Tibial artery (tissue), 4 donors: ENCODE measurements at regions not wholly inside any gene's neighbourhood (a gene's known extent, or its start where the extent isn't known, plus 50 kb on each side); places are given as distances from the start of the nearest gene placed in this dataset.

Experiments used
- DNase-seq, 2 donors: peaks; one replicate each; pipeline ENCODE4 v3.0.0-alpha.2; 2019
- H3K27ac ChIP-seq, 2 donors: fragments of 200-600 bp; sonication (generic) in 1 of 2; 1 replicate in 1 of 2; 2 replicates in 1 of 2; pipeline ENCODE4 v1.5.1; 2018 to 2019; ENCODE audit warnings: mild to moderate bottlenecking in 1 of 2
- H3K27me3 ChIP-seq, 2 donors: fragments of 200-600 bp; sonication (generic) in 1 of 2; one replicate each; pipeline versions ENCODE4 v1.5.1 to v1.6.0; 2016 to 2019
- H3K36me3 ChIP-seq, 3 donors: fragments of 200-600 bp; sonication (generic) in 2 of 3; one replicate each; pipeline ENCODE4 v1.5.1; 2016 to 2019; ENCODE audit warnings: mild to moderate bottlenecking in 2 of 3
- H3K4me1 ChIP-seq, 4 donors: fragments of 200-600 bp; sonication (generic) in 2 of 4; 1 replicate in 3 of 4; 2 replicates in 1 of 4; pipeline ENCODE4 v1.5.1; 2016 to 2019
- H3K4me3 ChIP-seq, 2 donors: fragments of 200-600 bp; sonication (generic) in 1 of 2; 1 replicate in 1 of 2; 2 replicates in 1 of 2; pipeline ENCODE4 v1.5.1; 2018 to 2019; ENCODE audit warnings: mild to moderate bottlenecking in 2 of 2
- H3K9me3 ChIP-seq, 3 donors: fragments of 200-600 bp; sonication (generic) in 1 of 3; one replicate each; pipeline ENCODE4 v1.5.1; 2016 to 2019
- CTCF ChIP-seq, 2 experiments: fragments of 200-600 bp in 1 of 2; fragments of 450-650 bp in 1 of 2; IDR thresholded peaks; one replicate each; pipeline ENCODE4 v1.5.1; 2017 to 2019; ENCODE audit warnings: antibody characterized with exemption in 2 of 2, mild to moderate bottlenecking in 1 of 2, moderate library complexity in 1 of 2
- intact Hi-C: fragments of 100-400 bp; cut with DNase I; formaldehyde crosslinking; loops from one replicate; pipeline ENCODE4 v1.15.0; 2023; ENCODE audit warnings: low total_unique reads

DNA sequence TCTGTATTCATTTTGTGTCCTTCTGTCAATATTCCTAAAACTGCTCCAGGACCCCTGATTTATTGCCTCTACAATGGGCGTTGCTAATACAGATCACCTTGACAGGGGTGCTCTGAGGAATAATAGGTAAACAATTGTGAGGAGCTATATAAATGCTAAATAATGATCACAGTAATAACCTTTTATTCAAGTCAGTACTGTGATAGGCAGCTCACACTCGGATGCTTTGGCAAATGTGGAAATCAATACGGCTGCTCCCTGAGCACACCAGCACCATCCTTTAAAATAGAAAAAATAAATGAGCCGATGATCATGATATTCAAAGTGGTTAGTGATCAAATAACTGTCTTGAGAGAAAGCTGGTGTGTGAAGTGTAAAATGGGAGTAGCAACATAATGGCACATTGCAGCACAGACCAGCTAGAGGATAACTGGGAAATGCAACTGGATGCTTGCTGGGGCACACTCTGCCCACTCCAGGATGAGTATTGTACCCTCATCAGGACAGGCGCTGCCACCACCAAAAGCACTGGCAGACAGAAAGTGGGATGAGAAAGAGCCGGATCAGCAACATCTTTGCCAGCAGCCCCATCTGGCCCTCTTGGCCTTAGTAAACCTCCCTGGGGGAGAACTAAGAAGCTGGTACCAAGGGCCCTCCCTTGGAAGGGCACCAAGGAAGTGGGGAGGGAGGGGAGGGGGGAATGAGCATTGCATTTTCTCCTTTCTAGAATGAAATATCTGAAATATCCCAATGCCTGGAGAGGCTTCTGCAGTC, 69.4 kb upstream of the SPATA31D4 start:
- TF ChIP-seq CTCF (IDR thresholded peaks at IDR 0.05) = no peak
- intact Hi-C loops = no loop called here
- Histone ChIP-seq H3K9me3 (no peaks in the 10 kb centered on the region), H3K36me3 (no peaks in the 10 kb centered on the region), H3K4me3 (no peak overlapping the region), H3K4me1 (no peaks in the 10 kb centered on the region), H3K27ac (no peak overlapping the region), H3K27me3 (peaks cover 0 to 3% of the 10 kb centered on the region in 2 donors)
- DNase-seq = no peak

- no peaks in the 10 kb centered on the region for H3K4me1 ChIP-seq
- intact Hi-C loops = no loop called here
- no peak overlapping the region for H3K27ac ChIP-seq
- no peak for DNase-seq
- H3K27me3 ChIP-seq = peaks cover 0 to 3% of the 10 kb centered on the region in 2 donors
- no peak for TF ChIP-seq CTCF (IDR thresholded peaks at IDR 0.05)
- no peaks in the 10 kb centered on the region for H3K36me3 ChIP-seq
- no peak overlapping the region for H3K4me3 ChIP-seq
- no peaks in the 10 kb centered on the region for H3K9me3 ChIP-seq
Measured at GRCh38 chr9:81860581-81860980, 67.6 kb upstream of the SPATA31D4 start.

GRCh38 chr9:81861644-81862043, 66.6 kb upstream of the SPATA31D4 start:
- peaks cover 0 to 3% of the 10 kb centered on the region in 2 donors for H3K27me3 ChIP-seq
- H3K4me1 ChIP-seq = no peaks in the 10 kb centered on the region
- no peaks in the 10 kb centered on the region for H3K36me3 ChIP-seq
- intact Hi-C loops = no loop called here
- H3K4me3 ChIP-seq = no peak overlapping the region
- DNase-seq = no peak
- no peak overlapping the region for H3K27ac ChIP-seq
- TF ChIP-seq CTCF (IDR thresholded peaks at IDR 0.05) = no peak
- H3K9me3 ChIP-seq = no peaks in the 10 kb centered on the region

DNA sequence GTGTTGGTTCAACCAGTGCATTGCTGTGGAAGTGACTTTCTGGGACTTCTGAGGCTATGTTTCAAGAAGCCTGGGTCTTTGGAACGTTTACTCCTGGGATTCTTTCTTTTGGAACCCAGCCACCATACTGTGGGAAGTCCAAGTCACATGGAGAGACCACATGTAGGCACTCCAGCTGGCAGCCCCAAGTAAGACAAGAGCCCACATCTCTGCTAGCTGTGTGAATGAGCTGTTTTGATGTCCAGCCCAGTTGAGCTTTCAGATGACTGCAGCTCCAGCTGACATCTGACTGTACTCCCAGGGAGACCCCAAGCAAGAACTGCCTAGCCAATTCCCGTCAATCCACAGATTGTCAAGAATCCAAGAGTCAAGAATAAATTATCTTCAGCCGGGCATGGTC, 60.1 kb upstream of the SPATA31D4 start:
- Histone ChIP-seq H3K36me3 (no peaks in the 10 kb centered on the region), H3K4me3 (no peak overlapping the region), H3K4me1 (no peaks in the 10 kb centered on the region), H3K9me3 (no peaks in the 10 kb centered on the region), H3K27ac (no peak overlapping the region), H3K27me3 (no peaks in the 10 kb centered on the region)
- intact Hi-C loops = no loop called here
- TF ChIP-seq CTCF (IDR thresholded peaks at IDR 0.05) = no peak
- no peak for DNase-seq

DNA sequence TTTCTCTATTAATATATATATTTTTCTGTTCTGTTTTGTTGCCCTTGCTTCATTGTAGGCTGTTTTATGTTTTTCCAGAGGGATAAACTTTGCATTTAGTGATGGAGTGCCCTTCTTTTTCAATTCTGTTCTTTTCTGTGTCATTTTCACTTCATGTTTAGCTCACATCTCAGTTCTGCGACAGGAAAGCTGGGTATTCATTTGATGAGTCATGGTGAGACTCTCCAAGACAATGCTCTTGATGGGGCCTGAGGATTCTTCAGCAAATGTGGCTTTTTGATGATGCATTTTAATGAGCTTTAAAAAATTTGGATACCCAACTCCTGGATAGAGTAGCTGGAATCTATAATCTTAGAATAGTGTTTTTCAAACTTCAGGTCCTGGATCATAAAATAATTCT, 56.5 kb upstream of the SPATA31D4 start:
- Histone ChIP-seq H3K27ac (no peak overlapping the region), H3K9me3 (no peaks in the 10 kb centered on the region), H3K27me3 (no peaks in the 10 kb centered on the region), H3K36me3 (no peaks in the 10 kb centered on the region), H3K4me3 (no peak overlapping the region), H3K4me1 (peaks cover 0 to 5% (median 0%) of the 10 kb centered on the region in 4 donors)
- no peak for TF ChIP-seq CTCF (IDR thresholded peaks at IDR 0.05)
- DNase-seq = no peak
- intact Hi-C loops = no loop called here
